Adrenal gland (tissue), 5 donors: ENCODE measurements at regions not wholly inside any gene's neighbourhood (a gene's known extent, or its start where the extent isn't known, plus 50 kb on each side); places are given as distances from the start of the nearest gene placed in this dataset.

Experiments used
- CTCF ChIP-seq, 6 experiments: fragments of 450-650 bp in 4 of 6; fragments of 200-600 bp in 2 of 6; sonication (generic) in 1 of 6; IDR thresholded peaks; 1 replicate in 5 of 6; 2 replicates in 1 of 6; pipeline versions ENCODE4 v1.5.1 to v1.8.0; 2016 to 2021; ENCODE audit warnings: antibody characterized with exemption in 6 of 6, mild to moderate bottlenecking in 2 of 6, moderate library complexity in 1 of 6
- POLR2A ChIP-seq, 2 donors: fragments of 450-650 bp; IDR thresholded peaks; one replicate each; pipeline ENCODE4 v1.6.1; 2017; ENCODE audit warnings: antibody characterized with exemption in 2 of 2, mild to moderate bottlenecking in 2 of 2, moderate library complexity in 1 of 2
- donor health status: DM: no; HTN: no; CAD: no.

DNA sequence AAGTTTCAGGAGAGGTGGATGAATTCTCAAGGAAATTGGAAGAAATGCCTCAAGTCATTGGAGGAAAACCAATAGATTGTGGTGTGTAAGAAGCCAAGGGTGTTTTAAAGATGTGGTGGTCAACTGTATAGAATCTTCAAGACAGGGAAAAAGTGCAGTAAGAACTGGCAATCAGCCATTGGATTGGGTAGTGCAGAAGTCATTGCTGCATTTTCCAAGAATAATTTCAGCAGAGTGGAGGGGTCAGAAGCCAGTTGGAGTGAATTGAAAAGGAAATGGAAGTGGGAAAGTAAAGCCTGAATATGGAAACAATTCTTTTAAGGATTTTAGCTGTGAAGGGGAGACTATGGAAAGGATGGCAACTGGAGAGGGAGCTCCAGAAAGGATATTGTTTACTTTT lies 128.2 kb upstream of the TMEM170B start:
- TF ChIP-seq CTCF (IDR thresholded peaks at IDR 0.05) (no peak), POLR2A (IDR thresholded peaks at IDR 0.05) (no peak)
